Dermis blood vessel endothelial cell (primary cell): ENCODE measurements at regions not wholly inside any gene's neighbourhood (a gene's known extent, or its start where the extent isn't known, plus 50 kb on each side); places are given as distances from the start of the nearest gene placed in this dataset.

Experiments used
- DNase-seq: peaks from one replicate; pipeline ENCODE4 v3.0.0; 2010

- no peak for DNase-seq
Measured at GRCh38 chr12:107477018-107477417, 208.6 kb upstream of the PWP1 start.

GRCh38 chr12:107477947-107478610 is 207.5 kb upstream of the PWP1 start:
- DNase-seq: no peak

GRCh38 chr12:107478881-107479280 is 206.7 kb upstream of the PWP1 start:
- DNase-seq: no peak

- DNase-seq: no peak
Measured at GRCh38 chr12:107480836-107481608, 204.6 kb upstream of the PWP1 start.

- no peak for DNase-seq
Measured at GRCh38 chr12:107484230-107484629, 201.4 kb upstream of the PWP1 start.

- DNase-seq: no peak
Measured at GRCh38 chr12:107484941-107485340, 200.7 kb upstream of the PWP1 start.

GRCh38 chr12:107485731-107486130 is 199.9 kb upstream of the PWP1 start:
- DNase-seq: no peak

- no peak for DNase-seq
Measured at GRCh38 chr12:107486140-107486892, 199.3 kb upstream of the PWP1 start.

GRCh38 chr12:107487011-107487680 is 198.5 kb upstream of the PWP1 start:
- no peak for DNase-seq

GRCh38 chr12:107488666-107489065 is 196.9 kb upstream of the PWP1 start:
- DNase-seq: no peak

- no peak for DNase-seq
Measured at GRCh38 chr12:107490010-107490409, 195.6 kb upstream of the PWP1 start.

- no peak for DNase-seq
Measured at GRCh38 chr12:107491856-107492255, 193.7 kb upstream of the PWP1 start.

GRCh38 chr12:107492393-107493134 is 193.0 kb upstream of the PWP1 start:
- DNase-seq: no peak

- DNase-seq: no peak
Measured at GRCh38 chr12:107493135-107493494, 192.5 kb upstream of the PWP1 start.

- DNase-seq: no peak
Measured at GRCh38 chr12:107493666-107494065, 191.9 kb upstream of the PWP1 start.

GRCh38 chr12:107494331-107494730 is 191.3 kb upstream of the PWP1 start:
- DNase-seq: no peak

- DNase-seq: no peak
Measured at GRCh38 chr12:107495604-107496003, 190.0 kb upstream of the PWP1 start.

- DNase-seq: no peak
Measured at GRCh38 chr12:107497231-107497630, 188.4 kb upstream of the PWP1 start.

GRCh38 chr12:107500307-107500706 is 185.3 kb upstream of the PWP1 start:
- no peak for DNase-seq

GRCh38 chr12:107501681-107502080 is 183.9 kb upstream of the PWP1 start:
- no peak for DNase-seq

- no peak for DNase-seq
Measured at GRCh38 chr12:107503129-107503855, 182.3 kb upstream of the PWP1 start.
